ENCODE measurements at regions not wholly inside any gene's neighbourhood (a gene's known extent, or its start where the extent isn't known, plus 50 kb on each side); places are given as distances from the start of the nearest gene placed in this dataset.
"Not testable (repeated sequence)": the region's sequence is repeated elsewhere in the genome, so short reads cannot be mapped to it uniquely, and the experiment has no call there.

- no peak for DNase-seq
Observed at GRCh38 chr12:58750484-58750883, 169.8 kb downstream of the LRIG3 start.

- no peak for DNase-seq
Observed at GRCh38 chr12:58757422-58757821, 162.9 kb downstream of the LRIG3 start.

GRCh38 chr12:58759745-58760144, 160.6 kb downstream of the LRIG3 start:
- DNase-seq, result not testable (repeated sequence)

- DNase-seq, result no peak
Observed at GRCh38 chr12:58761308-58761707, 159.0 kb downstream of the LRIG3 start.

- no peak for DNase-seq
Observed at GRCh38 chr12:58764100-58764953, 156.0 kb downstream of the LRIG3 start.

- no peak for DNase-seq
Observed at GRCh38 chr12:58765076-58765475, 155.2 kb downstream of the LRIG3 start.

- no peak for DNase-seq
Observed at GRCh38 chr12:58765653-58766512, 154.4 kb downstream of the LRIG3 start.

- no peak for DNase-seq
Observed at GRCh38 chr12:58766513-58766870, 153.8 kb downstream of the LRIG3 start.

- no peak for DNase-seq
Observed at GRCh38 chr12:58767496-58767895, 152.8 kb downstream of the LRIG3 start.

- no peak for DNase-seq
Observed at GRCh38 chr12:58773986-58774385, 146.3 kb downstream of the LRIG3 start.

GRCh38 chr12:58774731-58775130, 145.6 kb downstream of the LRIG3 start:
- no peak for DNase-seq

GRCh38 chr12:58775396-58775795, 144.9 kb downstream of the LRIG3 start:
- no peak for DNase-seq

GRCh38 chr12:58776144-58776543, 144.2 kb downstream of the LRIG3 start:
- no peak for DNase-seq

GRCh38 chr12:58777815-58778214, 142.5 kb downstream of the LRIG3 start:
- no peak for DNase-seq

- no peak for DNase-seq
Observed at GRCh38 chr12:58781609-58782008, 138.7 kb downstream of the LRIG3 start.

GRCh38 chr12:58787021-58787760, 133.1 kb downstream of the LRIG3 start:
- no peak for DNase-seq

GRCh38 chr12:58794859-58795258, 125.4 kb downstream of the LRIG3 start:
- DNase-seq, result no peak

GRCh38 chr12:58795825-58796224, 124.5 kb downstream of the LRIG3 start:
- DNase-seq, result no peak

- no peak for DNase-seq
Observed at GRCh38 chr12:58801986-58802385, 118.3 kb downstream of the LRIG3 start.

- no peak for DNase-seq
Observed at GRCh38 chr12:58803908-58804307, 116.4 kb downstream of the LRIG3 start.

GRCh38 chr12:58804749-58805148, 115.6 kb downstream of the LRIG3 start:
- no peak for DNase-seq

GRCh38 chr12:58809064-58809607, 111.2 kb downstream of the LRIG3 start:
- no peak for DNase-seq

GRCh38 chr12:58811346-58811745, 109.0 kb downstream of the LRIG3 start:
- DNase-seq, result no peak
